Progenitor cell of endocrine pancreas (in vitro differentiated cells): ENCODE measurements at regions not wholly inside any gene's neighbourhood (a gene's known extent, or its start where the extent isn't known, plus 50 kb on each side); places are given as distances from the start of the nearest gene placed in this dataset.

ENCODE experiments used
- DNase-seq: peaks from one replicate; pipeline ENCODE4 v3.0.0; 2021; ENCODE audit warnings: low spot score; ENCODE audit not compliant: unreplicated experiment
- H3K27ac Mint-ChIP-seq: 2 replicates; pipeline ENCODE4 v1.8.0; 2021; ENCODE audit warnings: mild to moderate bottlenecking, moderate library complexity, mixed read lengths
- H3K27me3 Mint-ChIP-seq: 2 replicates; pipeline ENCODE4 v1.8.0; 2021; ENCODE audit warnings: mixed read lengths
- H3K36me3 Mint-ChIP-seq: 2 replicates; pipeline ENCODE4 v1.8.0; 2022; ENCODE audit warnings: mixed read lengths; ENCODE audit not compliant: insufficient read depth
- H3K4me1 Mint-ChIP-seq: 2 replicates; pipeline ENCODE4 v1.8.0; 2021; ENCODE audit warnings: low read depth, mixed read lengths
- H3K4me3 Mint-ChIP-seq: 2 replicates; pipeline ENCODE4 v1.8.0; 2021; ENCODE audit warnings: low read depth, mild to moderate bottlenecking, moderate library complexity, mixed read lengths
- H3K9me3 Mint-ChIP-seq: 2 replicates; pipeline ENCODE4 v1.8.0; 2021; ENCODE audit warnings: low read depth, mixed read lengths
- TF ChIP-seq, protein P1 (sequence below): fragments of 200-600 bp; sonication (generic); IDR thresholded peaks from one replicate; pipeline ENCODE4 v1.5.0; 2021; ENCODE audit warnings: antibody characterized with exemption, mild to moderate bottlenecking; ENCODE audit not compliant: unreplicated experiment

DNA sequence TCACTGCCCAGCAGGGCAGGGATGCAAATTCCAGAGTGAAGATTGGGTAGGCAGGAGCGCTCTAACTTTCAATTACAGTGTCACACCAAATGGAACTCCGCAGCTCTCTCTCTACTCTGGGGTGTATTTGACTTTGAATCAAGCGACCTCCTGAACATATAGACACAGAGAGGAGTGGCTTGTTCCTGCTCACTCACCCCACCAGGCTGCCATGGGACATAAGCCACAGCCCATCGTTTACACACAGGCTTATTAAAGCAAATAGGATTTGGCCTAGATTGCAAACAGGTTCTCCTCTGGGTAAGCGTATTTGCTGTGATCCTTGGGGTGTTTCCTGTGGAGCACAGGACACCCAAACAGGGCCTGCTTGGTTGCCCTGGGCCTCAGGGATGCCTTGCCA, 281.6 kb upstream of the CCL2 start:
- no peaks in the 10 kb centered on the region for H3K9me3 Mint-ChIP-seq
- TF ChIP-seq, protein P1, sequence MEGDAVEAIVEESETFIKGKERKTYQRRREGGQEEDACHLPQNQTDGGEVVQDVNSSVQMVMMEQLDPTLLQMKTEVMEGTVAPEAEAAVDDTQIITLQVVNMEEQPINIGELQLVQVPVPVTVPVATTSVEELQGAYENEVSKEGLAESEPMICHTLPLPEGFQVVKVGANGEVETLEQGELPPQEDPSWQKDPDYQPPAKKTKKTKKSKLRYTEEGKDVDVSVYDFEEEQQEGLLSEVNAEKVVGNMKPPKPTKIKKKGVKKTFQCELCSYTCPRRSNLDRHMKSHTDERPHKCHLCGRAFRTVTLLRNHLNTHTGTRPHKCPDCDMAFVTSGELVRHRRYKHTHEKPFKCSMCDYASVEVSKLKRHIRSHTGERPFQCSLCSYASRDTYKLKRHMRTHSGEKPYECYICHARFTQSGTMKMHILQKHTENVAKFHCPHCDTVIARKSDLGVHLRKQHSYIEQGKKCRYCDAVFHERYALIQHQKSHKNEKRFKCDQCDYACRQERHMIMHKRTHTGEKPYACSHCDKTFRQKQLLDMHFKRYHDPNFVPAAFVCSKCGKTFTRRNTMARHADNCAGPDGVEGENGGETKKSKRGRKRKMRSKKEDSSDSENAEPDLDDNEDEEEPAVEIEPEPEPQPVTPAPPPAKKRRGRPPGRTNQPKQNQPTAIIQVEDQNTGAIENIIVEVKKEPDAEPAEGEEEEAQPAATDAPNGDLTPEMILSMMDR, result no peak
- no peak for DNase-seq
- H3K36me3 Mint-ChIP-seq, result no peaks in the 10 kb centered on the region
- no peak overlapping the region for H3K4me3 Mint-ChIP-seq
- H3K4me1 Mint-ChIP-seq, result peaks cover 2% of the 10 kb centered on the region
- H3K27ac Mint-ChIP-seq, result no peak overlapping the region
- peaks cover 27% of the 10 kb centered on the region for H3K27me3 Mint-ChIP-seq

DNA sequence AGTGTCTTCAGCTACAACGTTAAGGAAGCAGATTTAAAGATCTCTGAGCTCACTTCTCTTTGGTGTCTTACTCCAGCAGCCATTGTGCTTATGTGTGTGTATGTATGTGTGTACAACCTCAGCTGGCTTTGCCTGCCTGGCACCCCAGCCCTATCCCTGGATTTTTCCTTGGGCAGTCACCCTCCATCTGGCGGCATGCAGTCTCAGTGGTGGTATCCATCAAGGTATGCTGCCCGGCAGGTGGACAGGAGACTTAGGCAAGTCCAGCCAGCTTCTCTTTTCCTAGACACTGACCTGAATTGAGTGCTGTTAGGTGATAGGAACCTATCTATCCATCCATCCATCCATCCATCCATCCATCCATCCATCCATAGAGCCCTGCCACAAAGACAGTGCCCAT, 280.8 kb upstream of the CCL2 start:
- H3K36me3 Mint-ChIP-seq, result no peaks in the 10 kb centered on the region
- peaks cover 27% of the 10 kb centered on the region for H3K27me3 Mint-ChIP-seq
- peaks cover 2% of the 10 kb centered on the region for H3K4me1 Mint-ChIP-seq
- no peak overlapping the region for H3K27ac Mint-ChIP-seq
- H3K9me3 Mint-ChIP-seq, result no peaks in the 10 kb centered on the region
- TF ChIP-seq, protein P1, result no peak
- no peak overlapping the region for H3K4me3 Mint-ChIP-seq
- DNase-seq, result no peak

DNA sequence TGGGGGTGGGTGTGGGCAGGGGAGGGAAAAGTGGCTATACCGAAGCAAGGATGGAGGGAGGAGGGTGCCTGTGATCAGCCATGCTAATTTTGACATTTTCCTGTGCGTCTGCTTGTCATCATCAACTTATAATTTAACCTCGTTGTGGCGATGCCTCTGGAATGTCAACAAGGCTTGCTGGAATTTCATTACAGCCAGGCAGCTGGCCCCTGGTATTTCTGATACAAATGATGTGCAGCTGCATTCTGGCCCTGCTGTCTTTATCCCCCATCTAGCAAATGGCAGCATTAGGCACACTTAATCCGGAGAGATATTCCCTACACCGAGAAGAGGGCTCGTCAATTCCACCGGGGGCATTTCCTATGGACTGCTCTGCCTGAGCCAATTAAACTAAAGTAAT, 278.3 kb upstream of the CCL2 start:
- Mint-ChIP-seq H3K9me3 (no peaks in the 10 kb centered on the region), H3K27me3 (peaks cover 22% of the 10 kb centered on the region), H3K4me1 (peaks cover 2% of the 10 kb centered on the region), H3K27ac (no peak overlapping the region), H3K36me3 (no peaks in the 10 kb centered on the region), H3K4me3 (no peak overlapping the region)
- DNase-seq, result no peak
- TF ChIP-seq, protein P1, result no peak

DNA sequence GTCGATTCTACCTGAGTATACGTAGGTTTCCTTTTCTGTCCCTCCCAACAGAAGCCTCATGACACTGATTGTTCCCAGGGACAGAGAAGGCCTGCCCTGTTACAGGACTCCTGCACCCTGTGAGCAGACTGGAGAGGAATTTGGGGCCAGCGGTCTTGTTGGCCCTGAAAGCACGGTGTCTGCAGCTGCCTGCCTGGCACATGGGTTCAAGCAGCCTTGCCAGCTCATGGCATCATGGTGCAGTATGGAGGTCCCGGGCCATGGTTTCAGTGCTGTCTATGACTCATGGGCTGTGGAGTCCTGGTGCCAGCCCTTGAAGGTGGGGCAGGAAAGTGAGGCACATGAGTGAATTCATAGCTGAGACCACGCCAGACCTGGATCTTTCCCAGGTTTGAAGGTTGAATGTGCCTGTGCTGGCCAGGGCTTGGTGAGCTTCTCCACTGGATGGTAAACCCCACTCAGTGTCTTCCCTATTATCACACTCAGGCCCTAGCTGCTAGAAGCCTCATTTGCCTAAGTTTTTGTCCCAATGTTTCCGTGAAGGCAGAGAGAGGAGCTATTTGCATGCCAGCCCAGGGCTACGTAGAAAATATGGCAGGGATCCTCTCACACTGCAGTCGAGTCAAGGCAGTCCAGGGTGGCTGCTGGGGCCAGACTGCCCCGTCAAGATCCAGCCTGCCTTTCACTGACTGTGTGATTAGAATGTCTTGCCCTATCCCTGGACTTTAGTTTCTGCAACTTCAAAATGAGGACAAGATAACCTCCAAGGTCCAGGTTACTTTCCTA, 277.2 kb upstream of the CCL2 start:
- Mint-ChIP-seq H3K9me3 (no peaks in the 10 kb centered on the region), H3K27me3 (peaks cover 16% of the 10 kb centered on the region), H3K4me1 (peaks cover 2% of the 10 kb centered on the region), H3K27ac (no peak overlapping the region), H3K4me3 (no peak overlapping the region), H3K36me3 (no peaks in the 10 kb centered on the region)
- no peak for DNase-seq
- TF ChIP-seq, protein P1, result no peak

DNA sequence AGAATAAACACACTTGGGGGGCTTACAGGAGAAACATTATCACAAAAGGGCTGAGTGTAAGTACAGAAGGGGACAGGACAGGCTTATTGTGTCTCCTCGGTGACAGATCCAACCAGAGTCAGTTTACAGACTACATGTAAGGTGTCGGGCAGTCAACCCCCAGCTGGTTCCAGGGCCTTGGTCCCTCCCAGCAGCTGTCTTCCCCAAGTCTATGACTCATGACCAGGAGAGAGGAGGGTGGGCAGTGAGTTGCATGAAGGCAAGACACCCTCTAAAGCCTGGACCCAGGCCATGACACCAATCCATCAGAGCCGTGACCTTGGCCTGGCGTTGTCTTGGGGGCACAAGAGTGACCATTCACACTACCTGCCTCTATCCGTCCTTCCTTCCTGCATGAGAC, 276.2 kb upstream of the CCL2 start:
- Mint-ChIP-seq H3K27me3 (peaks cover 14% of the 10 kb centered on the region), H3K4me3 (no peak overlapping the region), H3K4me1 (peaks cover under 1% of the 10 kb centered on the region), H3K27ac (no peak overlapping the region), H3K36me3 (no peaks in the 10 kb centered on the region), H3K9me3 (no peaks in the 10 kb centered on the region)
- DNase-seq, result no peak
- TF ChIP-seq, protein P1, result no peak
